Pancreas (tissue), 10 donors: ENCODE measurements at regions not wholly inside any gene's neighbourhood (a gene's known extent, or its start where the extent isn't known, plus 50 kb on each side); places are given as distances from the start of the nearest gene placed in this dataset.

Experiments
- ATAC-seq, 4 donors: fragments of 200-7000 bp; cut with Tn5 transposase; one replicate each; pipeline versions ENCODE4 v1.8.0 to v1.9.1; 2020; ENCODE audit warnings: mild to moderate bottlenecking in 4 of 4, moderate library complexity in 4 of 4
- DNase-seq, 6 donors: peaks; one replicate each; pipeline ENCODE4 v3.0.0-alpha.2; 2020
- FAIRE-seq: peaks from 2 replicates; lab custom pipeline; 2012; peaks lifted over from hg19 to GRCh38; lab: Jason Lieb, UNC
- H3K27ac ChIP-seq, 4 donors: fragments of 200-600 bp; sonication (generic); 1 replicate in 3 of 4; 2 replicates in 1 of 4; pipeline versions ENCODE4 v1.5.0 to v1.8.0; 2020
- H3K27me3 ChIP-seq, 4 donors: fragments of 200-600 bp; one replicate each; pipeline ENCODE4 v1.8.0; 2021
- H3K36me3 ChIP-seq, 3 donors: fragments of 200-600 bp; sonication (generic) in 1 of 3; one replicate each; pipeline versions ENCODE4 v1.5.0 to v1.8.0; 2020 to 2021
- H3K4me1 ChIP-seq, 3 donors: fragments of 200-600 bp; one replicate each; pipeline ENCODE4 v1.8.0; 2021
- H3K4me3 ChIP-seq, 4 donors: fragments of 200-600 bp; sonication (generic) in 2 of 4; one replicate each; pipeline versions ENCODE4 v1.5.0 to v1.8.0; 2020 to 2021
- H3K9me3 ChIP-seq, 4 donors: fragments of 200-600 bp; one replicate each; pipeline ENCODE4 v1.8.0; 2021
- CTCF ChIP-seq, 4 donors: fragments of 200-600 bp; sonication (generic) in 3 of 4; IDR thresholded peaks; one replicate each; pipeline versions ENCODE4 v1.5.0 to v1.8.0; 2021; ENCODE audit warnings: antibody characterized with exemption in 4 of 4
- WGBS, 2 donors: extraction: QIAGEN DNeasy Blood & Tissue Kit; methylation state at CpG; one replicate each; pipeline ENCODE4 v1.1.7; 2013; 5-methylcytosine and 5-hydroxymethylcytosine counted together
- intact Hi-C, 3 donors: fragments of 100-400 bp; cut with DNase I; formaldehyde crosslinking; loops; one replicate each; pipeline versions ENCODE4 v1.11.1 to v1.14.2; 2022
- donor health status: healthy with polysubstance abuse.
- donor health status: DM: no; HTN: no; CAD: no; lungs with moderate emphysema.
- donor health status: DM: no; HTN: no; CAD: no.
- donor health status: control.
- donor health status: control.
- donor health status: Bipolar disorder and iron deficiency.
- donor health status: DM: yes; HTN: yes; CAD: no.
- donor health status: DM: no; HTN: no; CAD: no.
- donor health status: DM: no; HTN: no; CAD: no.
- donor health status: DM: yes; HTN: yes; CAD: no.

- Histone ChIP-seq H3K4me1 (peaks cover 5 to 7% (median 6%) of the 10 kb centered on the region in 3 donors), H3K9me3 (no peaks in the 10 kb centered on the region), H3K4me3 (no peak overlapping the region), H3K36me3 (no peaks in the 10 kb centered on the region), H3K27ac (no peak overlapping the region), H3K27me3 (no peaks in the 10 kb centered on the region)
- no peak for FAIRE-seq
- no peak for DNase-seq
- intact Hi-C loops = no loop called here
- no peak for TF ChIP-seq CTCF (IDR thresholded peaks at IDR 0.05)
- ATAC-seq = no peak
These were observed 244.5 kb upstream of the MEX3C start for GRCh38 chr18:51442012-51442411.

GRCh38 chr18:51446571-51447210, 249.2 kb upstream of the MEX3C start:
- no peak overlapping the region for H3K4me3 ChIP-seq
- intact Hi-C loops = no loop called here
- WGBS, 2 donors = 43 to 48% methylated on average over 2 of the region's 2 CpGs
- H3K27me3 ChIP-seq = no peaks in the 10 kb centered on the region
- peaks cover 5 to 7% (median 6%) of the 10 kb centered on the region in 3 donors for H3K4me1 ChIP-seq
- DNase-seq (no peak), ATAC-seq (no peak), FAIRE-seq (no peak)
- no peaks in the 10 kb centered on the region for H3K9me3 ChIP-seq
- no peaks in the 10 kb centered on the region for H3K36me3 ChIP-seq
- peak overlapping the region in 3 of 4 donors; percentile 22 to 56 (median 31) for H3K27ac ChIP-seq
- TF ChIP-seq CTCF (IDR thresholded peaks at IDR 0.05) = no peak

- Histone ChIP-seq H3K9me3 (no peaks in the 10 kb centered on the region), H3K36me3 (no peaks in the 10 kb centered on the region), H3K4me1 (peaks cover 5 to 7% (median 6%) of the 10 kb centered on the region in 3 donors), H3K27ac (peak overlapping the region; percentile 49 to 78 (median 70)), H3K4me3 (peak overlapping the region in 1 of 4 donors; percentile 26), H3K27me3 (no peaks in the 10 kb centered on the region)
- intact Hi-C loops = no loop called here
- ATAC-seq (peak; percentile 95 to 98 (median 98)), DNase-seq (peak; percentile 74 to 92 (median 86)), FAIRE-seq (no peak)
- no peak for TF ChIP-seq CTCF (IDR thresholded peaks at IDR 0.05)
- WGBS, 2 donors = 18 to 22% methylated on average over 19 of the region's 19 CpGs
These were observed 250.2 kb upstream of the MEX3C start for GRCh38 chr18:51447351-51448342.

- WGBS, 2 donors = 78% methylated on average over 9 of the region's 9 CpGs
- Histone ChIP-seq H3K27me3 (no peaks in the 10 kb centered on the region), H3K9me3 (no peaks in the 10 kb centered on the region), H3K4me3 (no peak overlapping the region), H3K36me3 (no peaks in the 10 kb centered on the region), H3K27ac (no peak overlapping the region), H3K4me1 (peaks cover 5 to 7% (median 6%) of the 10 kb centered on the region in 3 donors)
- no peak for TF ChIP-seq CTCF (IDR thresholded peaks at IDR 0.05)
- FAIRE-seq = no peak
- no peak for DNase-seq
- ATAC-seq = no peak
- intact Hi-C loops = no loop called here
These were observed 251.5 kb upstream of the MEX3C start for GRCh38 chr18:51448949-51449348.
